ENCODE measurements at regions not wholly inside any gene's neighbourhood (a gene's known extent, or its start where the extent isn't known, plus 50 kb on each side); places are given as distances from the start of the nearest gene placed in this dataset.

- H3K23ac ChIP-seq (ENCODE audit: insufficient read length, low read depth, low read length) = no peak overlapping the region
- H2BK15ac ChIP-seq (ENCODE audit: low read depth, low read length) = no peak overlapping the region
- no peaks in the 10 kb centered on the region for H3K23me2 ChIP-seq (ENCODE audit: insufficient read length, low read depth, low read length, poor library complexity, severe bottlenecking)
- no peaks in the 10 kb centered on the region for H3K9me3 ChIP-seq (ENCODE audit: control insufficient read depth, low read depth, low read length)
- no peak overlapping the region for H3K27ac ChIP-seq (ENCODE audit: insufficient read length, low read depth, low read length)
- H3K79me2 ChIP-seq (ENCODE audit: insufficient read depth, low read length) = no peaks in the 10 kb centered on the region
- no peak overlapping the region for H2AFZ ChIP-seq (ENCODE audit: low read length)
- no peak overlapping the region for H3K4me2 ChIP-seq (ENCODE audit: insufficient read depth, insufficient read length, low read length)
- H2BK5ac ChIP-seq (ENCODE audit: insufficient read length, low read length) = no peak overlapping the region
- no peak overlapping the region for H3T11ph ChIP-seq (ENCODE audit: low read length)
- H3K79me1 ChIP-seq (ENCODE audit: insufficient read depth, low read depth, low read length, poor library complexity, severe bottlenecking) = no peaks in the 10 kb centered on the region
- Mint-ChIP-seq H3K27me3 (ENCODE audit: low read depth) (no peaks in the 10 kb centered on the region), H3K4me1 (peaks cover 5 to 9% of the 10 kb centered on the region in 2 experiments), H3K36me3 (ENCODE audit: insufficient read depth in 1 of 3, low read depth in 3 of 3) (no peaks in the 10 kb centered on the region), H3K9me3 (no peaks in the 10 kb centered on the region; a peak in 1 of 5 replicates), H3K4me3 (no peak overlapping the region), H3K27ac (no peak overlapping the region)
- no CpG with 5 or more reads among the region's 4 CpGs for WGBS (ENCODE audit: extremely low coverage, insufficient read length, low lambda C conversion rate)
- no peak overlapping the region for H4K91ac ChIP-seq (ENCODE audit: insufficient read length, low read depth, low read length)
- H3K4ac ChIP-seq (ENCODE audit: low read depth, low read length) = no peak overlapping the region
- no peaks in the 10 kb centered on the region for H3K27me3 ChIP-seq (ENCODE audit: insufficient read depth, low read length)
- H4K8ac ChIP-seq (replicated peaks; ENCODE audit: insufficient read length, low read depth, low read length) = no peak overlapping the region
- no peaks in the 10 kb centered on the region; the same call in 1 of the 2 replicates for H3K4me1 ChIP-seq (ENCODE audit: insufficient read depth, low read length)
- no peak for DNase-seq
- no peak overlapping the region for H2BK20ac ChIP-seq (ENCODE audit: low read depth, low read length, poor library complexity, severe bottlenecking)
- H2AK5ac ChIP-seq (ENCODE audit: insufficient read length, low read length) = no peak overlapping the region
- no peak overlapping the region for H3K56ac ChIP-seq (ENCODE audit: insufficient read length, low read depth, low read length)
- no peak for TF ChIP-seq CTCF (conservative IDR thresholded peaks at IDR 0.05)
- no peak overlapping the region for H3K14ac ChIP-seq (ENCODE audit: insufficient read depth, low read length)
- H3K18ac ChIP-seq (ENCODE audit: insufficient read length, low read depth, low read length) = no peak overlapping the region
- H4K5ac ChIP-seq (ENCODE audit: insufficient read length, low read depth, low read length) = no peak overlapping the region
- H3K9ac ChIP-seq (ENCODE audit: extremely low read depth, insufficient read length, low read length) = no peak overlapping the region
- no peaks in the 10 kb centered on the region for H4K20me1 ChIP-seq (ENCODE audit: control insufficient read depth, insufficient read depth, insufficient read length)
- no peak overlapping the region for H2BK120ac ChIP-seq (ENCODE audit: low read depth, low read length, poor library complexity, severe bottlenecking)
- H2BK12ac ChIP-seq (ENCODE audit: insufficient read length, low read depth, low read length) = no peak overlapping the region
These were observed 754.7 kb downstream of the DTWD2 start for GRCh38 chr5:118233606-118234005.
